Neutrophil (primary cell): ENCODE measurements at regions not wholly inside any gene's neighbourhood (a gene's known extent, or its start where the extent isn't known, plus 50 kb on each side); places are given as distances from the start of the nearest gene placed in this dataset.

Source experiments
- H3K27ac ChIP-seq: fragments of 200-600 bp; sonication (generic); 2 replicates; pipeline ENCODE4 v1.5.1; 2016; ENCODE audit warnings: mild to moderate bottlenecking, moderate library complexity
- H3K27me3 ChIP-seq: fragments of 200-600 bp; sonication (generic); 2 replicates; pipeline ENCODE4 v1.6.0; 2016; ENCODE audit warnings: mild to moderate bottlenecking
- H3K36me3 ChIP-seq: fragments of 200-600 bp; sonication (generic); 2 replicates; pipeline ENCODE4 v1.5.1; 2017
- H3K4me1 ChIP-seq, 2 experiments: fragments of 200-600 bp in 1 of 2; sonication (generic) in 1 of 2; 1 replicate in 1 of 2; 2 replicates in 1 of 2; pipeline versions ENCODE4 v1.5.1 to v1.6.1; 2013 to 2016; ENCODE audit warnings: low read depth in 1 of 2, low read length in 1 of 2, mild to moderate bottlenecking in 1 of 2, moderate library complexity in 1 of 2; ENCODE audit not compliant: control insufficient read depth in 1 of 2, insufficient read depth in 1 of 2
- H3K4me3 ChIP-seq, 2 experiments: fragments of 200-600 bp in 1 of 2; sonication (generic) in 1 of 2; 1 replicate in 1 of 2; 2 replicates in 1 of 2; pipeline ENCODE4 v1.5.1; 2013 to 2016; ENCODE audit warnings: low read depth in 1 of 2, low read length in 1 of 2, mild to moderate bottlenecking in 1 of 2, moderate library complexity in 1 of 2
- H3K9me3 ChIP-seq: fragments of 200-600 bp; sonication (generic); 2 replicates; pipeline ENCODE4 v1.5.1; 2016
- TF ChIP-seq, protein P1 (sequence below): fragments of 200-600 bp; sonication (generic); IDR thresholded peaks from 2 replicates; pipeline ENCODE4 v1.5.1; 2016; ENCODE audit warnings: antibody characterized with exemption

- Histone ChIP-seq H3K4me1 (peaks cover 0 to 13% of the 10 kb centered on the region in 2 experiments), H3K27me3 (no peaks in the 10 kb centered on the region), H3K36me3 (no peaks in the 10 kb centered on the region), H3K27ac (no peak overlapping the region), H3K4me3 (no peak overlapping the region), H3K9me3 (no peaks in the 10 kb centered on the region)
- TF ChIP-seq, protein P1, sequence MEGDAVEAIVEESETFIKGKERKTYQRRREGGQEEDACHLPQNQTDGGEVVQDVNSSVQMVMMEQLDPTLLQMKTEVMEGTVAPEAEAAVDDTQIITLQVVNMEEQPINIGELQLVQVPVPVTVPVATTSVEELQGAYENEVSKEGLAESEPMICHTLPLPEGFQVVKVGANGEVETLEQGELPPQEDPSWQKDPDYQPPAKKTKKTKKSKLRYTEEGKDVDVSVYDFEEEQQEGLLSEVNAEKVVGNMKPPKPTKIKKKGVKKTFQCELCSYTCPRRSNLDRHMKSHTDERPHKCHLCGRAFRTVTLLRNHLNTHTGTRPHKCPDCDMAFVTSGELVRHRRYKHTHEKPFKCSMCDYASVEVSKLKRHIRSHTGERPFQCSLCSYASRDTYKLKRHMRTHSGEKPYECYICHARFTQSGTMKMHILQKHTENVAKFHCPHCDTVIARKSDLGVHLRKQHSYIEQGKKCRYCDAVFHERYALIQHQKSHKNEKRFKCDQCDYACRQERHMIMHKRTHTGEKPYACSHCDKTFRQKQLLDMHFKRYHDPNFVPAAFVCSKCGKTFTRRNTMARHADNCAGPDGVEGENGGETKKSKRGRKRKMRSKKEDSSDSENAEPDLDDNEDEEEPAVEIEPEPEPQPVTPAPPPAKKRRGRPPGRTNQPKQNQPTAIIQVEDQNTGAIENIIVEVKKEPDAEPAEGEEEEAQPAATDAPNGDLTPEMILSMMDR, result no peak
These were observed 104.7 kb upstream of the RALGAPA2 start for GRCh38 chr20:20816969-20817755.

- Histone ChIP-seq H3K36me3 (no peaks in the 10 kb centered on the region), H3K4me3 (no peak overlapping the region), H3K4me1 (peaks cover 0 to 7% of the 10 kb centered on the region in 2 experiments), H3K9me3 (no peaks in the 10 kb centered on the region), H3K27me3 (no peaks in the 10 kb centered on the region), H3K27ac (no peak overlapping the region)
- TF ChIP-seq, protein P1, result no peak
These were observed 103.4 kb upstream of the RALGAPA2 start for GRCh38 chr20:20815711-20816455.

DNA sequence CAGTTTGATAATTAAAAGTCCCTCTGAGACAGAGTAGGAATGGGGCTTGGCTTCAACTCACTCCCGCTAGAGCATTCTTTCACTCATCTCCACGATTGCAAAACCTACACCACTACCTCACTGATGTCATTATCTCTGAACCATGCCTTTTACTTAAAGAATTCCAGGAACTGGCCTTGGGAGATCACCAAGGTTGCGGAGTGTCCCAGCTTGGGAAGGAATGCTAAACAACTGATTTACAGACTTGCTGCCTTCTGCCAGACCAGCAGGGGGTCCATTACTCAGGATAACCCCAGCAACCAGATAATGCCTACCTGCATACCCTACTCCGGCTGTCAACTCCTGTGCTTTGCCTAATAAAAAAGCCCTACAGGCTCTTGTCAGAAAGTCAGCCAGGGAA is 102.2 kb upstream of the RALGAPA2 start:
- Histone ChIP-seq H3K9me3 (no peaks in the 10 kb centered on the region), H3K4me3 (no peak overlapping the region), H3K27me3 (no peaks in the 10 kb centered on the region), H3K27ac (no peak overlapping the region), H3K4me1 (no peaks in the 10 kb centered on the region), H3K36me3 (no peaks in the 10 kb centered on the region)
- TF ChIP-seq, protein P1, result no peak

DNA sequence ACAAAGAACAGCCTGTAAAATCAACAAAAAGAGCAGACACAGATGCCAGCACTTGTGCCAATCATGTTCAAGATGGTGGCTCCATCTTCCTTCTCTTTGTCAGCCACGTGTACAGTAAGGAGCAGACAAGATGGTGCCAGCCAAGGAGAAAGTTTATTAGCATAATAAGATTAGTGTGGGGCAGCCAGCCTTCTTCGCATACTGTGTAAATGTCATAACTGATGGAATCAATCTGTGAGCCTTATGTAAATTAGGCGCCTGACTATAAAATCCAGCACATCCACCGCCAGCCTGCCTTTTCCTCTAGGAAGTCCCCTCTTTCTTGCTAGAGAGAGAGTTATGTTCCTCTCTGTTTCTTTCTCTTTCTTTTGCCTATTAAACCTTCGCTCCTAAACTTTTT is 99.7 kb upstream of the RALGAPA2 start:
- TF ChIP-seq, protein P1, result no peak
- H3K36me3 ChIP-seq, result no peaks in the 10 kb centered on the region
- H3K4me1 ChIP-seq, result no peaks in the 10 kb centered on the region
- H3K27ac ChIP-seq, result no peak overlapping the region
- no peaks in the 10 kb centered on the region for H3K9me3 ChIP-seq
- H3K27me3 ChIP-seq, result no peaks in the 10 kb centered on the region
- H3K4me3 ChIP-seq, result no peak overlapping the region

- no peaks in the 10 kb centered on the region for H3K27me3 ChIP-seq
- H3K36me3 ChIP-seq, result no peaks in the 10 kb centered on the region
- TF ChIP-seq, protein P1, result no peak
- H3K9me3 ChIP-seq, result no peaks in the 10 kb centered on the region
- H3K4me1 ChIP-seq, result no peaks in the 10 kb centered on the region
- H3K4me3 ChIP-seq, result no peak overlapping the region
- no peak overlapping the region for H3K27ac ChIP-seq
These were observed 95.6 kb upstream of the RALGAPA2 start for GRCh38 chr20:20808016-20808415.
